Epidermal melanocyte (primary cell): ENCODE measurements at regions not wholly inside any gene's neighbourhood (a gene's known extent, or its start where the extent isn't known, plus 50 kb on each side); places are given as distances from the start of the nearest gene placed in this dataset.
"Not testable (repeated sequence)": the region's sequence is repeated elsewhere in the genome, so short reads cannot be mapped to it uniquely, and the experiment has no call there.

Source experiments
- DNase-seq: peaks from one replicate; pipeline ENCODE4 v3.0.0; 2011; ENCODE audit warnings: low spot score; ENCODE audit not compliant: insufficient read length

GRCh38 chr7:94104301-94104700 is 100.1 kb upstream of the BET1 start:
- no peak for DNase-seq

- no peak for DNase-seq
These were observed 105.4 kb upstream of the BET1 start for GRCh38 chr7:94109556-94109955.

- no peak for DNase-seq
These were observed 106.9 kb upstream of the BET1 start for GRCh38 chr7:94111009-94111408.

GRCh38 chr7:94115316-94115715 is 111.2 kb upstream of the BET1 start:
- DNase-seq, result no peak

GRCh38 chr7:94123136-94123535 is 119.0 kb upstream of the BET1 start:
- no peak for DNase-seq

GRCh38 chr7:94127026-94127425 is 122.9 kb upstream of the BET1 start:
- DNase-seq, result no peak

- DNase-seq, result no peak
These were observed 123.9 kb upstream of the BET1 start for GRCh38 chr7:94128072-94128471.

- DNase-seq, result no peak
These were observed 125.4 kb upstream of the BET1 start for GRCh38 chr7:94129443-94130140.

GRCh38 chr7:94130716-94131115 is 126.6 kb upstream of the BET1 start:
- DNase-seq, result no peak

- no peak for DNase-seq
These were observed 129.3 kb upstream of the BET1 start for GRCh38 chr7:94133460-94133859.

- no peak for DNase-seq
These were observed 131.0 kb upstream of the BET1 start for GRCh38 chr7:94135180-94135579.

GRCh38 chr7:94142281-94142680 is 138.1 kb upstream of the BET1 start:
- DNase-seq, result no peak

GRCh38 chr7:94145602-94146001 is 141.4 kb upstream of the BET1 start:
- DNase-seq, result no peak

- DNase-seq, result no peak
These were observed 142.3 kb upstream of the BET1 start for GRCh38 chr7:94146408-94146807.

GRCh38 chr7:94149789-94150545 is 145.8 kb upstream of the BET1 start:
- no peak for DNase-seq

- DNase-seq, result no peak
These were observed 150.0 kb upstream of the BET1 start for GRCh38 chr7:94154182-94154581.

GRCh38 chr7:94154858-94155257 is 150.7 kb upstream of the BET1 start:
- no peak for DNase-seq

- DNase-seq, result not testable (repeated sequence)
These were observed 153.6 kb upstream of the BET1 start for GRCh38 chr7:94157659-94158306.

- no peak for DNase-seq
These were observed 156.7 kb upstream of the BET1 start for GRCh38 chr7:94160719-94161435.

GRCh38 chr7:94161476-94161875 is 157.3 kb upstream of the BET1 start:
- no peak for DNase-seq

- DNase-seq, result no peak
These were observed 165.5 kb upstream of the BET1 start for GRCh38 chr7:94169682-94170081.

GRCh38 chr7:94170836-94171235 is 166.7 kb upstream of the BET1 start:
- DNase-seq, result no peak
